GM18498 (cell line): ENCODE measurements at regions not wholly inside any gene's neighbourhood (a gene's known extent, or its start where the extent isn't known, plus 50 kb on each side); places are given as distances from the start of the nearest gene placed in this dataset.

Experiments used
- ATAC-seq: cut with Tn5 transposase; IDR thresholded peaks from one replicate; pipeline ENCODE4 v1.9.1; 2021; ENCODE audit warnings: mild to moderate bottlenecking, moderate library complexity; ENCODE audit not compliant: unreplicated experiment

- ATAC-seq = no peak
Observed at GRCh38 chr3:72569754-72570440, 278.3 kb downstream of the SHQ1 start.

- ATAC-seq = no peak
Observed at GRCh38 chr3:72568083-72568482, 280.2 kb downstream of the SHQ1 start.

- no peak for ATAC-seq
Observed at GRCh38 chr3:72567474-72567873, 280.8 kb downstream of the SHQ1 start.

GRCh38 chr3:72565593-72565992, 282.7 kb downstream of the SHQ1 start:
- ATAC-seq = no peak

- ATAC-seq = no peak
Observed at GRCh38 chr3:72563690-72564370, 284.4 kb downstream of the SHQ1 start.

- ATAC-seq = no peak
Observed at GRCh38 chr3:72560846-72561675, 287.2 kb downstream of the SHQ1 start.

GRCh38 chr3:72559385-72559784, 288.9 kb downstream of the SHQ1 start:
- no peak for ATAC-seq

GRCh38 chr3:72558001-72558400, 290.2 kb downstream of the SHQ1 start:
- no peak for ATAC-seq

GRCh38 chr3:72555714-72556113, 292.5 kb downstream of the SHQ1 start:
- ATAC-seq = no peak

- ATAC-seq = no peak
Observed at GRCh38 chr3:72554689-72555088, 293.6 kb downstream of the SHQ1 start.

- ATAC-seq = no peak
Observed at GRCh38 chr3:72553298-72553697, 294.9 kb downstream of the SHQ1 start.

GRCh38 chr3:72550582-72551262, 297.5 kb downstream of the SHQ1 start:
- ATAC-seq = no peak

GRCh38 chr3:72549761-72550581, 298.3 kb downstream of the SHQ1 start:
- ATAC-seq = no peak

GRCh38 chr3:72548981-72549380, 299.3 kb downstream of the SHQ1 start:
- no peak for ATAC-seq

GRCh38 chr3:72548461-72548860, 299.8 kb downstream of the SHQ1 start:
- no peak for ATAC-seq

- ATAC-seq = no peak
Observed at GRCh38 chr3:72547183-72547582, 301.1 kb downstream of the SHQ1 start.

GRCh38 chr3:72544239-72544638, 304.0 kb downstream of the SHQ1 start:
- no peak for ATAC-seq

GRCh38 chr3:72543246-72543645, 305.0 kb downstream of the SHQ1 start:
- no peak for ATAC-seq

- no peak for ATAC-seq
Observed at GRCh38 chr3:72542781-72543180, 305.5 kb downstream of the SHQ1 start.

GRCh38 chr3:72539856-72540255, 308.4 kb downstream of the SHQ1 start:
- no peak for ATAC-seq
